ENCODE measurements at regions not wholly inside any gene's neighbourhood (a gene's known extent, or its start where the extent isn't known, plus 50 kb on each side); places are given as distances from the start of the nearest gene placed in this dataset.

GRCh38 chr2:150997066-150997465 lies 264.6 kb downstream of the RBM43 start:
- TF ChIP-seq, protein P1, sequence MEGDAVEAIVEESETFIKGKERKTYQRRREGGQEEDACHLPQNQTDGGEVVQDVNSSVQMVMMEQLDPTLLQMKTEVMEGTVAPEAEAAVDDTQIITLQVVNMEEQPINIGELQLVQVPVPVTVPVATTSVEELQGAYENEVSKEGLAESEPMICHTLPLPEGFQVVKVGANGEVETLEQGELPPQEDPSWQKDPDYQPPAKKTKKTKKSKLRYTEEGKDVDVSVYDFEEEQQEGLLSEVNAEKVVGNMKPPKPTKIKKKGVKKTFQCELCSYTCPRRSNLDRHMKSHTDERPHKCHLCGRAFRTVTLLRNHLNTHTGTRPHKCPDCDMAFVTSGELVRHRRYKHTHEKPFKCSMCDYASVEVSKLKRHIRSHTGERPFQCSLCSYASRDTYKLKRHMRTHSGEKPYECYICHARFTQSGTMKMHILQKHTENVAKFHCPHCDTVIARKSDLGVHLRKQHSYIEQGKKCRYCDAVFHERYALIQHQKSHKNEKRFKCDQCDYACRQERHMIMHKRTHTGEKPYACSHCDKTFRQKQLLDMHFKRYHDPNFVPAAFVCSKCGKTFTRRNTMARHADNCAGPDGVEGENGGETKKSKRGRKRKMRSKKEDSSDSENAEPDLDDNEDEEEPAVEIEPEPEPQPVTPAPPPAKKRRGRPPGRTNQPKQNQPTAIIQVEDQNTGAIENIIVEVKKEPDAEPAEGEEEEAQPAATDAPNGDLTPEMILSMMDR (IDR thresholded peaks at IDR 0.05; ENCODE audit: insufficient read depth, low read depth, low read length) = no peak
- no peak for TF ChIP-seq EZH2 (IDR thresholded peaks at IDR 0.05; ENCODE audit: insufficient read depth, low read length)

All from astrocyte (in vitro differentiated cells and primary cell).